ENCODE measurements at regions not wholly inside any gene's neighbourhood (a gene's known extent, or its start where the extent isn't known, plus 50 kb on each side); places are given as distances from the start of the nearest gene placed in this dataset.
A peak's percentile ranks its signal among the peaks of the same experiment; 100 is the strongest.

GRCh38 chr2:37425408-37425807, 81.0 kb downstream of the QPCT start:
- no peak for DNase-seq

GRCh38 chr2:37427241-37427640, 82.8 kb downstream of the QPCT start:
- no peak for DNase-seq

- DNase-seq: no peak
Observed at GRCh38 chr2:37436323-37436722, 91.9 kb downstream of the QPCT start.

DNA sequence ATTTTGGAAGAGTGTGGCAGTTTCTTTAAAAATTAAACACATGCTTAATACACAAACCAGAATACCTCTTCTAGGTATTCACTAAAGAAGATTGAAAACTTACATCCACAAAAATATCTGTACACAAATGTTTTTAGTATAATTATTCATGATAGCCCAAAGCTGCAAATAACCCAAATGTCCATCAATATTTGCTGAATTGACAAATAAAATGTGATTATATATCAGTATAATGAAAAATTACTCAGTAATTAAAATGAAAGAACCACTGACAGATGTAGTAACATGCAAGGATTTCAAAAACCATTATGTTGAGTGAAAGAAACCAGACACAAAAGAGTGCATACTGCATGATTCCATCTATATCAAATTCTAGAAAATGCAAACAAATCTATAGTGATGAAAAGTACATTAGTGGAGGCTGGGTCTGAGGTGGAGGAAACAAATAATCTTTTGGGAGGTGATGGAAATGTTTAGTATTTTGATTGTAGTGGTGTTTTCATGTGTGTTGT, 94.8 kb downstream of the QPCT start:
- no peak for DNase-seq

GRCh38 chr2:37441055-37441454, 96.6 kb downstream of the QPCT start:
- no peak for DNase-seq

GRCh38 chr2:37443082-37443481, 98.7 kb downstream of the QPCT start:
- DNase-seq: no peak

- DNase-seq: no peak
Observed at GRCh38 chr2:37447446-37447845, 103.0 kb downstream of the QPCT start.

DNA sequence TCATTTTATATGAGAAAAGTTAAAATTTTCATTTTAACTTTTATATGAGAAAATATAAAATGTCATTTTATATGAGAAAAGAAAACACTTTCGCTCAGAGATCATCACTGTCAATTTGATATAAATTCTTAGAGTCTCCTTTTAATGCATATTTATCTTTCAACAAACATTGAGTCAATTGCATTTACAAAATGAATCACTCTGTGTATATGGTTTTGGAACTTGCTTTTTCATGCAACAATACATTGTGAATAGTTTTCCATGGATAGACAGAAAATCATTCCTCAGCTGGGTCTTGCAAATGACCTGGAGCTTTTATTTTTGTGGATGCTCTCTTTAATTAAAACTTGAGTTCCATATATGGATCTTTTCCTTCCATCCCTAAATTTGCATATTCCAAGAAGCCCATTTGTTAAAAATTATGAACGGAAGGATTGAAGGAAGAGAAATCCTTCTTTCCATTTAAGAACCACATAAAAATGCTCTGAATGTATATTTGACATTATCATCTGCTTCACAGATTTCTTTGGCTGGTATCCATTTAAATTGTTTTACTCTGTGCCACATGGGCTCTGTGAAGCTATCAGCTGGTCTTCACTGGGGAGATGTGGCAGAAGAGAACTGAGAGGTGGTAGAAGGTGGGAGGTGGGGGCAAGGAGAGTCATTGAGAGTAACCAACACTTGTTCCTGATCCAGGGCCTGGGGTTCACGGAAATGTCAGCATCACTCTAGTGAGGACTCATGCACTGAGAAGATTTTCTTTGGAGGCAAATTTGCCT, 104.1 kb downstream of the QPCT start:
- no peak for DNase-seq

- DNase-seq: peak in 1 of 3 experiments; percentile 72
Observed at GRCh38 chr2:37449761-37450296, 105.4 kb downstream of the QPCT start.

DNA sequence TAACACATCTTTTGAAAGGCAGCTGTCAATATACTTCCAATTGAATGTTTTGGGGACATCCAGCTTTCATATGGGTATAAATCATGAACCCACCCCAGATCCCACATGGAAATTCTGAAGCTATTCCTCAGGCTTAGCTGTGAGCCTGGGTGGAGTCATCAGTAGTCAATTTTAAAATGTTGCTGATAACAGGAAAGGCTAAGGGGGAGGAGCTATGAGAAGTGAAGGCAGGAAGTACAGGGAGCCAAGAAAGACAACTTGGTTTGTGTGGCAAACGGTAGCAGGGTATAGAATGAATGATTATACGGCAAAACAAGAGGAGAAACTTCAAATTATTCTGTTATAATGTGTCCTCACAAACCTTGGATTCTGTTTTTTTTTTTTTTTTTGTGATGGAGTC, 108.6 kb downstream of the QPCT start:
- no peak for DNase-seq

GRCh38 chr2:37454851-37455762, 110.7 kb downstream of the QPCT start:
- peak in 2 of 3 experiments; percentile 25 to 77 for DNase-seq

GRCh38 chr2:37456479-37456878, 112.0 kb downstream of the QPCT start:
- no peak for DNase-seq

GRCh38 chr2:37457401-37457901, 113.0 kb downstream of the QPCT start:
- DNase-seq: no peak

GRCh38 chr2:37458133-37458532, 113.7 kb downstream of the QPCT start:
- no peak for DNase-seq

DNA sequence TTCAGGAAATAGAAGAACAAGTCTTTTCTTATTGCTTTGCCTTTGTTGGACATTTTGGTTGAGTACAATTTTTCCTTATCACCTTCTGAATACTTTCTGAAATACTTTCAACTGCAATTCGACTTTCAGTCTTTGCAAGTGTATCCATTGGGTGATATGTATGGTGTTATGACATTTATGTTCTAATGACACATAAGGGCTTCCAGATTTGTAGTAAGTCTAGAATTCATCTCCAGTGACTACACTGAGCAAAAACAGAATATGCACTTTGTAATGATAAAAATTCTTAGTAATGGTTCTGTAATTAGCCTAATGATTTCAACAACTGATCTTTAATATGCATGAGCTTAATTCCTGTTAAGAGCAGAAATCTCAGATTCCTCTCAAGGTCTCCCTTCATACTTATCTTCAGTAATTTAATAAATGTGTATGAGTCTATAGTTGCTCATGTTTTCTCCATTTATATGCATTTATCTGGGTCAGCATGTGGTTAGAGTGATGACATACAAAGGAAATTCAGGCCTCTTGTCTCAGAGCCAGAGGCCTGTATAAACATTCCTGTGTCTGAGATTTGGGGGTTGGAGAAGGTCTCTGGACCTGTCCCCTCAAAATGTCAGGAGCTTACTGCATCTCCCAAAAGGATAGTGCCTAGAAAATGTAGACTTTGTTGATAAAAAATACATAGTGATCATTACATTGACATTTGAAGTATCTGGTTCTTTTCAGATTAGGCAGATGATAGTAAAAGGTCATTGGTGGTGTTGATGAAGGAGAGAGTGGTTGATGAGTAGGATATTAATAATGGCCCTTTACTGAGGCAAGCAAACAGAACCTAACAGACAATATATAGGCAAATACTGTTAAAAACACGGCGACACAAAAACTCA, 114.9 kb downstream of the QPCT start:
- no peak for DNase-seq

DNA sequence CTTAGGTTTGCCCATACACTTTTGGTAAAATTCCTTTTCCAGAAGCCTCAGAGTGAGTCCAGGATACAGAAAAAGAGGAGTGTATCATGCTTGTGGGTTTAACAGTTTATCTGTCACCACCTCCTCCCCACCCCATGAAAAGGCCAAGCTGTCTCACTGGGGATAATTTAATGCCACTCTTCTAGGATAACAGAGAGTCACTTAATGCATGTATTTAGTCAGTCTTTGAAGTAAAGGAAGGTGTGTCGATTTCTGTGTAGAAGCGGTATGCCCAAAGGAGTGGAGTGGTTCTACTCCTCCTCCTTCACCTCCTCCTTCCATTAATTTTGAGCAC, 116.4 kb downstream of the QPCT start:
- DNase-seq: no peak

DNA sequence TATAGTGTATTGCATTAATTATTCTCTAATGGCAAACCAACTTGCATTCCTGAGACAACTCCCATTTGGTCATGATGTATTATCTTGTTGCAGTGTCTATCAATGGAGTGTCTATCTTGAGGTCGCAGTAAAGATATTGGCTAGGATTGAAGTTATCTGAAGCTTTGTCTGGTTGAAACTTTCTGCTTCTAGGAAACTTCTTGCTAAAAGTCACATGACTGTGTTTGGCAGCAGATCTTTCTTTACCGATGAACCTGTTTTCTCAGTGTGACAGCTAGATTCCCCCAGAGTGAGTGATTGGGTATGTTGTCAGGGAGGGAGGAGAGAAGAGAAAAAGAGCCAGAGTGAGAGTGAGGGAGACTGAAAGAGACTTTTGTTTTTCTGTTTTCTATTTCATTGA, 119.6 kb downstream of the QPCT start:
- DNase-seq: no peak

GRCh38 chr2:37466533-37467222, 122.2 kb downstream of the QPCT start:
- no peak for DNase-seq

DNA sequence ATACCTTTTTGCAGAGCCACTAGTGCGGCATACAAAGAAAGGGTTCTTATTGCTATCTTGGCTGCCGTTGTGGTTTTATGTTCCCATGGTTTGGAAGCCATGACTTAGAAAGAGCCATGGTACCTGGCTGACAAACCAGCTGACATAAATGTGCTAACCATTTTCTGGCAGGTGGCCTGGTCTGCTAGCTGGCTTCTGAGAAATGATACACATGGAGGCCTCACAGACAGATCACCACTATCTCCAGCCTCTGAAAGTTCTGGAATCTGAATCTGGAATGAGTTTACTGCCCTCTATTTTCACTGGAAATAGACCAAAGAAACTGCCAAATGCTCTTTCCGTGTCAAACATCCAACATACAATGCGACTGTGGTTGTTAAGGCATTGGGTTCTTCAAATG, 123.7 kb downstream of the QPCT start:
- DNase-seq: no peak

- no peak for DNase-seq
Observed at GRCh38 chr2:37469126-37469525, 124.7 kb downstream of the QPCT start.

DNA sequence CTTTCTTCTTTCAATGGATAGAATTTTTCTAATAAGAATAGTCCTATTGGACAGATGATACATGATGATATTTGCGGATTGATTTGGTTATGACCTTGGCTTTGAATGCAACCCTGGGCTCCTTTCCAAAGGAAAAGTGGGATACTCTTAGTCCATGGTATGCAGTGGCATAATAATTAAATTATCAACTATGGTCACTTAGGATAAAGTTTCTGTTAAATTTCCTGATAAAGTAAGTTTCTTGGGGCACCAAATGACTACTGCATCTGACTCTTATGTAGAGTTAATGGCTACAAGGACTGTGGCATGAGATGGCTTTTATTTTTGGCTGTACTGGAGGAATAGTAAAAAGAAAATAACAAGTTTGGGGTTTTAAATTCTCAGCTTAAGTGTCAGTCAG, 126.7 kb downstream of the QPCT start:
- no peak for DNase-seq

DNA sequence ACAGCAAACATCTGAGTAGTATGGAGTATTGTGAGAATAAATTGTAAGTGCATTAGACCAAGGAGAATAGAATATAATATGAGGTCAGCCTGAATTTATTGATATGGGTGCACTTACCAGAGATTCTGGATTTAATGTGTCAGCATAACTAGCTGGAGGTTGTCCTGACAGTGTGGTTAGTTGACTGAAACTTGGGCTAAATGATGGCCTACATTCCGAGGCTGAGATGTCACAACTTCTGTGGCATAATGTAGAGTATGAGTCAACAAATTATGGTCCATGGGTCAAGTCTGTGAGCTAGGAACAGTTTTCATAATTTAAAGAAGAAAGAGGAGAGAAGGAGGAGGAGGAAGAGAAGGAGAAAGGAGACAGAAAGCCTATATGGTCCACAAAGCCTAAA, 127.6 kb downstream of the QPCT start:
- DNase-seq: no peak

All from NCI-H1417 (cell line).